Stimulated activated CD8-positive, alpha-beta memory T cell treated with anti-CD3 and anti-CD28 coated beads, Interleukin-12 subunit alpha, Interleukin-12 subunit beta, amount 100 ng/mL, for 4 hours (primary cell): ENCODE measurements at regions not wholly inside any gene's neighbourhood (a gene's known extent, or its start where the extent isn't known, plus 50 kb on each side); places are given as distances from the start of the nearest gene placed in this dataset.
"Not testable (repeated sequence)": the region's sequence is repeated elsewhere in the genome, so short reads cannot be mapped to it uniquely, and the experiment has no call there.

ENCODE experiments used
- DNase-seq: peaks from one replicate; pipeline ENCODE4 v3.0.0-alpha.2; 2020; ENCODE audit warnings: low read depth

DNA sequence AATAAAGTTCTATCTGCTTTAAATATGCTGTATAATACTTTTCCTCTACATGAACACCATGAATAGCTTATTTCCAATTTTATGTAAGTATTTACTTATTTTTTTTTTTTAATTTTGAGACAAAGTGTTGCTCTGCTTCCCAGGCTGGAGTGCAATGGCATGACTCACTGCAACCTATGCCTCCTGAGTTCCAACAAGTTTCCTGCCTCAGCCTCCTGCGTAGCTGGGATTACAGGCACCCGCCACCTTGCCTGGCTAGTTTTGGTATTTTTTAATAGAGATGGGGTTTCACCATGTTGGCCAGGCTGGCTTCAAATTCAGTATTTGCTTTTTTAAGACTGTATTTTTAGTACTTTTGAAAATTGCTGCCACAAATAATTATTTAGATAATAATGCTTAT, 1365.9 kb downstream of the GRIK2 start:
- DNase-seq, result no peak

DNA sequence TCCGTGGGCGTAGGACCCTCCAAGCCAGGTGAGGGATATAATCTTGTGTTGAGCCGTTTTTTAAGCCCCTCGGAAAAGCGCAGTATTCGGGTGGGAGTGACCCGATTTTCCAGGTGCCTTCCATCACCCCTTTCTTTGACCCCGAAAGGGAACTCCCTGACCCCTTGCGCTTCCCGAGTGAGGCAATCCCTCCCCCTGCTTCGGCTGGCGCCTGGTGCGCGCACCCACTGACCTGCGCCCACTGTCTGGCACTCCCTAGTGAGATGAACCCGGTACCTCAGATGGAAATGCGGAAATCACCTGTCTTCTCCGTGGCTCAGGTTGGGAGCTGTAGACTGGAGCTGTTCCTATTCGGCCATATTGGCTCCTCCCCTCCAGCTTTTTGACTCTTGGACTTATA, 1365.0 kb downstream of the GRIK2 start:
- DNase-seq, result not testable (repeated sequence)

DNA sequence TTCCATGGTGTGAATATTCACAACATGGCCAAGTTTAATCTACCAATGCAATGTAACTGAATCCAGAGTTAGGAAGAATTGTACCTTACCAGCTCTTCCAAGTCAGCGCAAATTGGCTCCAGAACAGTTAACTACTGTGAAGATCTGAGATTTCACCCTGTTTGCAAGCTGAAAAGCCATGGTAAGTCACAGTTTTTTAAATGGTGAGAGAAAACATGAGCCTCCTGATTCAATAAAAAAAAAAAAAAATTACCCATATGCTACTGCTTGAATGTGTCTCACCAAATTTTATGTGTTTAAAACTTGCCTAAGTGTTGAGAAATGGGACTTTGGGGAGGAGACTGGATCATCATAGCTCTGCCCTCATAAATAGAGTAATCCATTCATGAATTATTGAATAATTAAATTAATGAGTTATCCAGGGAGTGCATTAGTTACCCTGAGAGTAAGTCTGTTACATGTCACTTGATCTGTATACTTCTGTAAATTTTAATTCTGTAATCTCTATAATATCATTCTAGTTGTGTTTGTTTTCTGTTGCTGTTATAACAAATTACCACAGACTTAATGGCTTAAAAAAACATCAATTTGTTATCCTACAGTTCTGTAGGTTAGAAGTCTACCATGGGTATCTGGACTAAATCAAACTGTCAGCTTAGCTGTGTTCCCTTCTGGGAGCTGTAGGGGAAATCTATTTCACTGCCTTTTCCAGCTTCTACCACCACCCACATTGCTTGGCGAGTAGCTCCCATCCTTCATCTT, 1355.9 kb downstream of the GRIK2 start:
- DNase-seq, result no peak

- no peak for DNase-seq
These were observed 1353.4 kb downstream of the GRIK2 start for GRCh38 chr6:102746941-102747340.

DNA sequence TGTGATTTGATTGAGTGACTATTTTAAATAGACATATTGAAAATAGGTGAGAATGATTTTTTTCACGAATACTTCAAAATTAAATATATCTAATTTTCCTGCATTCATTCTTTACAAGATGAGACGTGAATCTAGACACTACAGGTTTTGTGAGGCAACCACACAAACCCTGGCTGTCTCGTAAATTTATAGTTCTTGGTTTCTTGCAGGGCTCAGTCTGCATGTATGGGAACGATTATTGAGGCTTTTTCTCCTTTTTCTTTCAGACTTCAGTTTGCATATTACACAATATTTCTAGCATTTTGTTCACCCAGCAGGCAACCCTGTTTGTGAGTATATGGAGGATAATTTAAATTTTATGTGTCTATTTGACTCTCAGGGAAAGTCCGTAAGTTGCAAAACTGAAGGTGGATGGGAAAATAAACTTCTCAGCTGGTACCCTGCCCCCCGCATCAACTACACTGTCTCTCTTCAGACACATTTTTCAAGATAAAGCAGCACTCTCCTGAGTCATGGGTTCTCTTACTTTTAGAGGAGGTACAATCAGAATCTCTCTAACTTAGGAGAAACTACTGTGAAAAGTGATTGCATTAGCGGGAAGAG, 1349.3 kb downstream of the GRIK2 start:
- no peak for DNase-seq

DNA sequence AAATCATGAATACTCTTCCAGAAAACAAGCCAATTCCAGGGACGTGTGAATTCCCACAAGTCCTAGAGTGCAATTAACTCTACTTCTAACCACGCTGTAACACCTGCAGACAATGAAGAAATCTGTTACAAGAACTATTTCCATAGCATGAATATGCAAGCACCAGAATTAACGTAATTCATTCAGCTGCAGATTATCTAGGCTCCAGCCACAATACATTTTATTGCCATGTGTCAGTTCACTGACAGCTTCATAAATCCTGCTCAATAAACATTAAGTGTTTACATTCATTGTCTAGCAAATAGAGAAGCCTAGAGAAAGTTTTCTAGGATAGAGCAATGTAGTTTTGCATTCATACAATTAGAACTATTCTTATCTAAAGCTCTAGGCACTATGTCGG, 1348.5 kb downstream of the GRIK2 start:
- no peak for DNase-seq

- DNase-seq, result no peak
These were observed 1343.4 kb downstream of the GRIK2 start for GRCh38 chr6:102736941-102737368.

GRCh38 chr6:102732898-102733297, 1339.4 kb downstream of the GRIK2 start:
- no peak for DNase-seq

- not testable (repeated sequence) for DNase-seq
These were observed 1328.6 kb downstream of the GRIK2 start for GRCh38 chr6:102722086-102722485.

DNA sequence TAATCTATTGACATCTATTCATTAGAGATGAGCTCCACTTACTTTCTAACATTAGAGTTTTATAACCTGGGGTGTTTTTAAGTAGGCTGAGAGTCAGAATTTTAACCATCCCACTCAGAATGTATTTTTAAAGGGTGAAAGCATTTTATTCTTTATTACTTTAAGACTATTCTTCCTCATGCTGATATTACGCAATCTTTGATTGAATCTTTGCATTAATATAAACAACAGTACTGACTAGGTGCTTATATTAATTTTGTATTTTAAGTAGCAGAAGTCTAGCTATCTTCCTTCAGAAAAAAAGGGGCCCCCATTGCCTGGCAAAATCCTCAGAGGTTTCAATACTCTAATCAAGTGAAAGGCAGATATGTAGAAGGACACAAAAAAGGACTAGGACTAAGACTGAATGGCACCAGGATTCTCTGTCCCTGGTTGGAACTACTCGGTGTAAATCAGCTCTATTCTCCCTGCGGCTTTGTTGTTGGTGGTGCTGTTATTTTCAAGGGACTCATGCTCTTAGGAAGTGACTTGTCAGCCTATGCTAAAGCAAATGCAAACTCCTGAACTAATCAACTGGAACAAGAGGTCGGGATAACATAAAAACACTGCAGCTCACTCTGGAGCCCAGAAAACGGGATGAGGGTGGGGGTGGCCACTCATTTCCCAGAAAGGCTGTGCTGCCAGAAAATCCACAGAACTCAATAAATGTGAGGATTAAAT, 1324.4 kb downstream of the GRIK2 start:
- DNase-seq, result no peak

DNA sequence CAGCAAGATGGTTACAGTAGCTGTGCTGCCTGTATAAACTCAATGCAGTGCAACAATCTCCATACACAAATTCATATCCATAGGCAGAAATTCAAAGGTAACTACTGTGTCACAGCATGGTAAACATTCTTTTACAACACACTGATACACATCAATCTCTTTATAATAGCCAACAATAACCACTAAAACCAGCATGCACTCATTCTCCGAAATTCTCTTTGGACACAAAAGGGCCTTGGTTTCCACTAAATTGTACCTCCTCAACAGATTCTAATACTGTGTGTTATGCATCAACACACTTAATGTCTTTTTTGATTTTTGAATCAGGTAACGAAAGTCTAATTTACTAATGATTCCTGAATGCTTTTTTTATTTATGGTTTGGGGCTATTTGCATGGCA, 1323.7 kb downstream of the GRIK2 start:
- no peak for DNase-seq

DNA sequence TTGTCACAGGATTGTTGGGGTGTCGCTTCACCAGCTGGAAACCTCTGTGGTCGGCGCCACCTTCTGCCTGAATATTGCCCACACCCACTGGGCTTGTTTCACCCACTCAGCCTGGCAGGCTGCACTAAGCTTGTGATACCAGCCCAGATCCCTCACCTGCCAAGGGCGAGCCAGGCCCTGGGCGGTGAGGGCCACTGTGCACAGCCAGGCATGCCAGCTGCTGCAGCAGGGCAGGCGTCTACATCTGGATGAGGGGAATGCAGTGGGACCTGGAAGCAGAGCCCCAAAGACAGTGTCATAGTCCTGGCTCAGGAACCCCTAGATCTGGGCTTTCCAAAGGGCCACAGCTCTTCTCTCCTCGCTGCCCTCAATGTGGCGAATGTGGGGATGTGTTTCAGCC, 1307.5 kb downstream of the GRIK2 start:
- DNase-seq, result no peak

DNA sequence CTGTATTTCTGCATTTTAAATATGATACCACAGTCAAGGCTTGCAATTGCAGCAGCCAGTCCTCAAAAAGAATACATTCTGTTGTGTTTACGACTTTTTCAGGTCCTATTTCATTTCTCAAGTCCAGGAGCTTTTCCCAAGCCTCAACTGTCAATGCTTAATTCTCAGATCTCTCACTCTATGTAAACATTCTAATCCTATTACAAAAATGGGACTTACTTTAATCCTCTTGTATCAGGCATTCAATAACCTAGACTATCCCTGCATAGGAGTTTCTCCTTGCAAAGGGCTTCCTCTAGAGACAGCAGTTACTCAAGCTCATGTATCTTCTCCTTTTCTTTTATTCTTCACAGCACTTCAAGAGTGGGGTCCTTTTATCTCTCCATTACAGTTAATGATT, 1293.0 kb downstream of the GRIK2 start:
- DNase-seq, result no peak

- no peak for DNase-seq
These were observed 1286.9 kb downstream of the GRIK2 start for GRCh38 chr6:102680413-102680812.

GRCh38 chr6:102679865-102680264, 1286.4 kb downstream of the GRIK2 start:
- DNase-seq, result no peak

- DNase-seq, result no peak
These were observed 1283.7 kb downstream of the GRIK2 start for GRCh38 chr6:102677225-102677624.

DNA sequence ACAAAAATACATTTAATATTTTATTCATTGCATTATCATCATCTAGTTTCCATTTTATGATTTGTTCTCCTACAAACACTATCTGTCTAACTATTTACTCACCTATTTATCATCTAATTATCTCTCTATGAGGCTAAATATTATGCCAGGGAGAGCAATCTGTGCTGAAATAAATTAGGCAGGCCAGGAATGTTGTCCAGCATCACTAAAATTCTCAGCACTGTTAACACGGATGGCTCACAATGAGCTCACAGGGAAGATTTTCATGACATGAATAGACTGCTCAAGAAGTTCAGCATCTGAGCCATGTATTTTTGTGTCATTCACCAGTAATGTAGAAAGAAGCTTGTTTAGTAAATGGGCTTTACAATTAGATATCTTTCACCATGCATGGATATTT, 1277.2 kb downstream of the GRIK2 start:
- no peak for DNase-seq

GRCh38 chr6:102662851-102663250, 1269.3 kb downstream of the GRIK2 start:
- no peak for DNase-seq

DNA sequence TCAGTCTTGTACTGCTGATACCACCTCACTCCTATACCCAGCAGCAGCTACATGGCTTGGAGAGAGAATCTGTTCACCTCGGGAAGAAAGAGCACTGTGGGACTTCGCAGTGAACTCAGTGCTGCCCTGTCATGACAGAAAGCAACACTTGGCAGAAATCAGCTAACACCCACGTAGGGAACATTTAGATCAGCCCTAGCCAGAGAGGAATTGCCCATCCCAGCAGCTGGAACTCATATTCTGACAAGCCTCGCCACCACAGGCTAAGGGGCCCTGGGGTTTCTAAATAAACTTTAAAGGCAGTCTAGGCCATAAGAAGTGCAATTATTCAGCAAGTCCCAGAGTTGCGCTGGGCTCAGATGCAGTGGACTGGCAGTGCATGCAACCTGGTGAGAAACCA, 1266.8 kb downstream of the GRIK2 start:
- no peak for DNase-seq

DNA sequence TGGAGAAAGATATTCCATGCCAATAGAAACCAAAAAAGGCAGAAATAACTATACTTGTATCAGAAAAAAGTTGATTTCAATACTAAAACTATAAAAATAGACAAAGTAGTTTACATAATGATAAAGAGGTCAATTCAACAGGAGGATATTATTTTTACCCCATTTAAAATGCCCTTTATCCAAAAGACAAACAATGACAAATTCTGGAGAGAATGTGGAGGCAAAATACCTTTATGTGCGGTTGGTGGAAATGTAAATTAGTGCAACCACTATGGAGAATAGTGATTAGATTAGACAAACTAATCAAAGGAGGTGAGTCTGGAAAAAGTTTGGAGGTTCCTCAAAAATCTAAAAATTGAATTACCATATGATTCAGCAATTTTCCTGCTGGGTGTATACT, 1262.3 kb downstream of the GRIK2 start:
- no peak for DNase-seq

DNA sequence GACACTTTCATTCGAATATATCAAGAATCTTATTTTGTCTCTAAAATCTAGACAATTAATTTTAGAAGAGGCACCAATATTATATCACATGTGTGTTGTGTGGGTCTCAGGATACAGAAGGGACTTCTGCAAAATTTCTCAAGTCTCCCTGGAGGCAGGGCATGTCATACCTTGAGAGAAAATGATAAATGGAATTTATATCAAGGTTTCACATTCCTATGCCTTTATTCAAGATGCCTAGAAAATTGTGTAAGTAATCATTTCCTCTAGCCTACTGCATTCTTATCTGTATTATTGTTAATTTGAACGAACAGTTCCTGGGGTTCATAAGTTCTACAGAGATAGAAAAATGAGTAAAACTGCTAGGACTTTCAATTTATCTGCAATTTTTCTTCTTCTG, 1247.9 kb downstream of the GRIK2 start:
- no peak for DNase-seq

DNA sequence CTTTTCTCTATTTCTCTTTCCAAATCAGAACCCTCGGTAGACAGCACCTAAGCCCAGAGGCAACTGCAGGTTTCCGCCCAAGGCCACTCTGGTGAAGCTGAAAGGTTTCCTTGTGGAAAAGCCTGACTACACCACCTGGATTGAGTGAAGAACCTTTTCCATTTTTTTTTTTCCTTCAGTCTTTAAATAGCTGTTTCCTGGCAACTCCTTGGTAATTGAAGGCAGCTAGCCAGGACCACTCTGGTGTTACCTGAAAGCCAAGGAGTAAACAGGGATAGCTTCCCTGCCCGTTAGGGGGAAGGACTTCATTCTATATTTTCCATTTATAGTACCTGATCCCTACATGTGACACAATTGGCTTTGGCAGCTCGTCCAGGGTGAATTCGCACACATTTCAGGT, 1238.4 kb downstream of the GRIK2 start:
- no peak for DNase-seq

DNA sequence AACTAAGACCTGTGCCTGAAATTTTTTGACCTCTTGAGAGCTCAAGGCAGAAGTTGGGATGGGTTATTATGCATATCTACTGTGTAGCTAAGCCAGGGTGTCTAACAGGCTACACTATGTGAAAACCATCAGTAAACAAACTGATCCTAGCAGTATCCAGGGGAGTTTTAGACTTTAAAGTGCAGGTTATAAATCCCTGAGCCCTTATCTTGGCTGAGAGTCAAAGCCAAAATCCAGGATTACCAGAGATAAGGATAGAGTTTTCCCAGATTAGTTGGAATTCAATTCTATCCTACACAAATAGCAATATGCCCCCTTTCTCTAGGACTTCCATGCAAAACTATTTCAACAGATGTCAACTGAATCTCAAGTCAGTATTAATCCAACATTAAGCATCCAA, 1229.7 kb downstream of the GRIK2 start:
- no peak for DNase-seq
